HG03196 (cell line): ENCODE measurements at regions not wholly inside any gene's neighbourhood (a gene's known extent, or its start where the extent isn't known, plus 50 kb on each side); places are given as distances from the start of the nearest gene placed in this dataset.
A peak's percentile ranks its signal among the peaks of the same experiment; 100 is the strongest.
"Not testable (repeated sequence)": the region's sequence is repeated elsewhere in the genome, so short reads cannot be mapped to it uniquely, and the experiment has no call there.

Source experiments
- ATAC-seq: cut with Tn5 transposase; IDR thresholded peaks from one replicate; pipeline ENCODE4 v1.9.1; 2021; ENCODE audit not compliant: unreplicated experiment

DNA sequence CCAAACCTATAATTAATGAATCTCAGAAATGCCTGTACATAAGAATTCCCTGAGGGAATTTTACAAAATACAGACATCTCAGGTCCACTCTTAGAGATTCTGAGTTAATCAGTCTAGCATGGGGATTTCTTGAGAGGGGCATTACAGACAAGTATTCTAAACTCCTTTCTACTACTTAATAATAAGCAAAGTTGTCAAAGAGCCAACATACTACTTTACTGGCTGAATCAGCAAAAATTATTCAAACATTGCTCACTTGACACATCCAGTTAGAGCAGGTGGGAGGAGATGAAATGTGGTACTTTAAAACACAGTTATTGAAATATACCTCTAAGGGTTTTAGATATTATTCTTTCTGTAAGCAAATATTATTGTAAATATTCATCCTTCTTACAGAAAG, 1164.7 kb downstream of the CDY2B start:
- no peak for ATAC-seq

DNA sequence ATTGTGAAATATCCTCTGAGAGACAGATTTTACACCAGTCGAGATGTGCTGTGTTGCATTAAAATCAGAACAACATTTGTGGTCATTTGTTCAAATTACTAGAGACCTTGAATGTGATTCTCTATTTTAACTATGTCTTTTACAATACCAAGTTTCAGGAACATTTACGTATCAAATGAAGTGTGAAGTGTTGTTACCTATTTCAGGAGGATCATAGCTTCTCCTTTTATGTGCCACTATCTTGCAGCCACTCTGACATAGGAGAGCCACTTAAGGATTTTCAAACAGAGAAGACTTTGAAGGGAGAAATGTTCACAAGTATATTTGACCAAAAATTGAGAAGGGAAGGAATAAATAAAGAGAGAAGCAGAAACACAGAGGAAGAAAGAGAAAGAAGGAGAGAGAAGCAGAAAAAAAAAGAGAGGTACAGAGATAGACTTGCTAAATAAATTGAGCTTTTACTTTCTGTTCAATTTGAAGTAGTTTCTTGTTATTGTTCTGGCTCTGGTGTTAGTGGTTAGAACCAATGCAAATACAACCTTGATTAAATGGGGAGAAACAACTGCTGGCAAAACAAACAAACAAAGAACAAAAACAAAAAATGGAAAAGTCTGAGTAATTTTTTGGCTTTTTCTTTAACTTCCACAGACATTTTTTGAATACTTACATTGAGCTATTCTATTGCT, 1206.8 kb downstream of the CDY2B start:
- no peak for ATAC-seq

GRCh38 chrY:16668402-16668801, 1211.6 kb downstream of the CDY2B start:
- no peak for ATAC-seq

GRCh38 chrY:16662741-16663140, 1217.3 kb downstream of the CDY2B start:
- no peak for ATAC-seq

DNA sequence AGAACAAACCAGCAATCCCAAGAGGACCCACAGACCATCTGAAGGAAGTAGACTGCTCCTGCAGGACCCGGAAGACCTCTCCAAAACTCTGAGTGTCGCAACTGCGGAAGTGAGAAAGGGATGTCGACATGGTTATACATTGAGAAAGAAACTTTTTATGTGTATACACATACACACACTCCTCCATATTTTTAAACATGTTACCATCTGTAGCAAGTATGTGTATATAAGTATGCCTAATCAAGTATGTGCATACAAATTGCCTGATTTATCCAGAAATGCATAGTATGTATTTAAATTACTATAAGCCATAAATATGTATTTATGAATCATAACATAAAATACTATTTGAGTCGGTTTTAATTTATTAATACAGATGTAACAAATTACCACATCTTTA, 1220.7 kb downstream of the CDY2B start:
- ATAC-seq, result no peak

DNA sequence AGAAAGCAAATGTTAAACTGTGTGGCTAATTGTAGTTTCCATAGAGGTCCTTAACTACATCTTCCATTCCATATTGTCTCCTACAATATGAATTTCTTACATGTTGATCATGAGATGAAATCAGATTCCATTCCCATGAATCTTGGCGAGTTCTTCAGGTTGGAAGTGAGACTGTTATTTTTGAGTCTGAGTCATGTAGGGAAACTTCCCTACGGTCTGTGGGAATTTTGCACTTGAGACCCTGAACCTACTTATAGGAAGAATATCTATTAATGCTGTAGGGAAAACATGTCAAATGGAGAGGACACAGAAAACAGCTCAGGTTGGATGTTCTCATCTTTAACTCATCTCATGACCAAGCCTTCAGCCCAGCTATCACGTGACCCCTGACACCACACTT, 1226.0 kb downstream of the CDY2B start:
- no peak for ATAC-seq

- ATAC-seq, result no peak
Measured at GRCh38 chrY:16645991-16646390, 1234.0 kb downstream of the CDY2B start.

DNA sequence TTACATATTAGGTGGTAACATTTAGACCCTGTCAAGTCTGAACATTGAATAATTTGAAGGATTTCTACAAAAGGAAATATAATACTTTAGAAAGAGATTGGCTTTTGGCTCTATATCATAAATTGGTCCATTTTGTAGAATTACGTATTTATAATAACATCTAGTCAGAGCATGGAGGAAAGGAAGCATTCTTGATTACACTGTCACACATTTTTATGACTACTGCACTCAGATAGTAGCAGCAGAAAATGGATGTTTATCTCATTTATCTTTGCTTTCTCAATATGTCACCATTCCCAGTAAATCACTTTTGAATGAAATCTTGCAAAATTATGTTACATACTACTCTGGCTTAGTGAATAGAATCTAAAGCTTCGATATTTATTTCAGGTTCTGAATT, 1234.6 kb downstream of the CDY2B start:
- no peak for ATAC-seq

DNA sequence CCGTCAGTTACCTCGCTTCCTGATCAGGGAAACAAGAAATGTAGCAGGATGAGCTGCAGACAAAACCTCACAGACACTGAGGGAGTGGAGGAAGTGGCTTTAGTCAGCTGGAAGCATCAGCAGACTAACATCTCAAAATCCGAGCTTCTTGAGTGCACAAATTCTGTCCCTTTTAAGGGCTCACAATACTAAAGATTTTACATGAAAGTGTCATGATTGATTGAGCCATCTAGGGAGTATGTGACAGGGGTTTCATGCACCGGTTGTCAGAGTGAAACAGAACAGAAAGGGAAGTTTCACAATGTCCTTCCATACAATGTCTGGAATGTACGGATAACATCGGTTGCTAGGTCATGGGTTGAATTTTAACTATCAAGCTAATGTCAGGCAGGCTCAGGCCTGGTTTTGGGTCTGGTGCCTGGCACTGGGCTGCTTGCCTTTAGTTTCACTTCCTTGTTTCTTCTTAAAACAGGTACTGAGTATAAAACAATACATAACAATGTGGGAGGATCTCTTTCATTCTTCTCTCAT, 1235.7 kb downstream of the CDY2B start:
- ATAC-seq, result peak; percentile 63

- no peak for ATAC-seq
Measured at GRCh38 chrY:16639777-16640176, 1240.2 kb downstream of the CDY2B start.

DNA sequence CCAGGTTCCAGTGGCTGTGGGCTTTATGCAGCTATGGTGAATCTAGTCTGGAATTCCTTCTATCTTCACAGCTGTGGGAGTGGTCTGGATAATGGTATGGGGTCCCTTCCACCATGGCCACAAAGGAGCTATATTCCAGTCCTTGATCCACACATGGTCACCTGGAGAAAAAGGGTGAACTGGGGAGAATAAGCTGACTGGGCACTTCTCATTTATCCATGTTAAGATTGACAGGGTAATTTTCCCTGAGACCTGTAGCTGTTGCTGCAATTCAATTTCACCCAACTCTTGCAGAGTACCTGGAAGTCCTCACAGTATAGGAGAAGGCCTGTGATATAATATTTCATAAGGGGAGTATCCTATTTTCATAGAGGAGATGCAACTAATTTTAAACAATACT, 1241.3 kb downstream of the CDY2B start:
- not testable (repeated sequence) for ATAC-seq

GRCh38 chrY:16636254-16636653, 1243.8 kb downstream of the CDY2B start:
- peak; percentile 98 for ATAC-seq

GRCh38 chrY:16629146-16629545, 1250.9 kb downstream of the CDY2B start:
- no peak for ATAC-seq

GRCh38 chrY:16627122-16627521, 1252.9 kb downstream of the CDY2B start:
- ATAC-seq, result no peak

DNA sequence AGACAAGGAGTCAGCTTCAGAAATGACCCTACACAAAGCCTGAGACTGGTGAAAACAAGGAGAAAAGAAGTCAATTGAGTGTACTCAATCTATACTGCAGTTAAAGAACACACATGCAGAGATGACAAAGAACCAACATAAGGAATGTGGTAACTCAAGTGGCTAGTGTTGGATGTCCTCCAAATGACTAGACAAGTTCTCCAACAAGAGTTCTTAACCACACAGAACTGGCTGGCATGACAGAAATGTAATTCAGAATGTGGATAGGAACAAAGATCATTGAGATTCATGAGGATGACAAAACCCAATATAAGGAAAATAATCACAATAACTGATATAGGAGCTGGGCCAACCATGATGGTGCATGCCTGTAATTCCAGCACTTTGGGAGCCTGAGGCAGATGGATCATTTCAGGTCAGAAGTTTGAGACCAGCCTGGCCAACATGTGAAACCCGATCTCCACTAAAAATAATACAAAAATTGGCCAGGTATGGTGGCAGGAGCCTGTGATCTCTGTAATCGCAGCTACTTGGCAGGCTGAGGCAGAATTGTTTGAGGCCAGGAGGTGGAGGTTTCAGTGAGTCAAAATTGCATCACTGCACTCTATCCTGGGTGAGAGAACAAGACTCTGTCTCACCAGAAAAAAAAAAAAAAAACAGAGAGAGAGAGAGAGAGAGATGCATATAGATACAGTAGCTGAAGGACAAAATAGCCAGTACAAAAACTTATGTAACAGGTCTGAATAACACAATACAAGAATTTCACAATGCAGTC, 1263.6 kb downstream of the CDY2B start:
- no peak for ATAC-seq

GRCh38 chrY:16608679-16609078, 1271.3 kb downstream of the CDY2B start:
- ATAC-seq, result no peak

DNA sequence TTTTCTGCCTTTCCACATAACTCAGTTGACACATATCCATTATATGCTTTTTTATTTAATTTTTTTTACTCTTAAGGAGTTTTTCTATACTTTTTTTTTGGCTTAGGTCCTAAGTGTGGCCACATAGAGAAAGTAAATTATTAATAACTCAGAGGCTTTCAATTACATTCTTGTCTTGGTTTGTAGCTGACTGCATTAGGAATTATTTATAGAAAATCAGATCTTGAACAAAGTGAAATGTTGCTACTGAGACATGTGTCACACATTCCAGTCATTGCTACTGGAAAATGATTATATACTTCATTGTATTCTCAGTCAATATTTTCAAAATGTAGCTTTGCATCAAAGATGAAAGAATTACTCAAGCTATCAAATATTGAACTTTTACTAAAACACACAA, 1277.9 kb downstream of the CDY2B start:
- no peak for ATAC-seq

- ATAC-seq, result no peak
Measured at GRCh38 chrY:16601626-16602025, 1278.4 kb downstream of the CDY2B start.

- ATAC-seq, result no peak
Measured at GRCh38 chrY:16572061-16572460, 1308.0 kb downstream of the CDY2B start.

GRCh38 chrY:16562491-16562890, 1317.5 kb downstream of the CDY2B start:
- no peak for ATAC-seq

DNA sequence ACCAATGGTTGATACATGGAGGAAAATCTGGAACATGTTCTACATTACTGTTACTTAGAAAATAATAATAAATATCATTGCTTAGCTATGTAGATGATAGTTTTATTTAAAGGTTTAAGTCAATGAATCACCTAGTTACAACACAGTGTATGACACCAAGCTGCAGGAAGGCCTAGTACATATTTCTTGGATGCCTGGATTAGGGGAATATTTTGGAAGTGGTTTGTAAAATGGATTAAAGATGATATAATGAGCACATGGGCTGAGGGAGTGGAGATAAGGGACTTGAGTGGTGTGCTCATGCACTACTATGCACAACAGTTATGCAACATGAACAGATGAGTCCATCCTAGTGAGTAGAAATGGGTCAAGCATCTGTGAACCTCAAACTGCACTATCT, 1358.0 kb downstream of the CDY2B start:
- no peak for ATAC-seq

DNA sequence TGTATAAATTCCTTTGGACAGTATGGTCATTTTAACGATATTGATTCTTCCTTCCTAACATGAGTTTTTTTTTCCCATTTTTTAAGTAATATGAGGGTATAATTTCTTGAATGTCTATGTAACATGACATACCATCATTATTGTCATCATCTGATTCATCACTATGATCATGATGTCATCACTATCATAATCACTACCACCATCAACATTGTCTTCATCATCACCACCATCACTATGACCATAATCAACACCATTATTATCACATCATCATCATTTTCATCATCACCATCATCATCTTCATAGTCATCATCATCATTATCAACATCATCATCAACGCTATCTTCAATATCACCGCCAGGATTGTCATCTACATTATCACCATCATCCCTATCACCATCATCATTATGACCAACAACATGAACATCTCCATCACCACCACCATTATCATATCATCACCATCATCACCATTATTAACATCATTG, 1377.2 kb downstream of the CDY2B start:
- ATAC-seq, result no peak
